Fibroblast of lung (primary cell): ENCODE measurements at regions not wholly inside any gene's neighbourhood (a gene's known extent, or its start where the extent isn't known, plus 50 kb on each side); places are given as distances from the start of the nearest gene placed in this dataset.

Experiments used
- DNase-seq, 2 donors: peaks; one replicate each; pipeline versions ENCODE4 v3.0.0 to v3.0.0-alpha.2; 2010; ENCODE audit warnings: low read depth in 2 of 2
- H2AFZ ChIP-seq: 2 replicates; pipeline ENCODE4 v1.5.1; 2012; ENCODE audit warnings: low read length, control low read depth, inconsistent platforms
- H3K27ac ChIP-seq: 2 replicates; pipeline ENCODE4 v1.5.1; 2011; ENCODE audit warnings: low read length, control low read depth; ENCODE audit not compliant: insufficient read depth
- H3K27me3 ChIP-seq: 2 replicates; pipeline ENCODE4 v1.5.1; 2011; ENCODE audit warnings: mild to moderate bottlenecking, low read length; ENCODE audit not compliant: control insufficient read depth, insufficient read depth
- H3K36me3 ChIP-seq: 2 replicates; pipeline ENCODE4 v1.5.1; 2011; ENCODE audit warnings: low read length; ENCODE audit not compliant: control insufficient read depth, insufficient read depth
- H3K4me1 ChIP-seq: 2 replicates; pipeline ENCODE4 v1.5.1; 2011; ENCODE audit warnings: low read length; ENCODE audit not compliant: control insufficient read depth, insufficient read depth; ENCODE audit errors: extremely low read depth
- H3K4me2 ChIP-seq: 2 replicates; pipeline ENCODE4 v1.5.1; 2011; ENCODE audit warnings: low read length, control low read depth; ENCODE audit not compliant: insufficient read depth; ENCODE audit errors: extremely low read depth
- H3K4me3 ChIP-seq, 4 experiments: fragments of 200-600 bp in 1 of 4; sonication (generic) in 1 of 4; replicated peaks in 1 of 4; 2 replicates each; pipeline ENCODE4 v1.5.1; 2011 to 2016; ENCODE audit warnings: low read length in 4 of 4, low read depth in 3 of 4, mild to moderate bottlenecking in 3 of 4, control low read depth in 2 of 4, inconsistent platforms in 1 of 4, mixed read lengths in 1 of 4; ENCODE audit not compliant: insufficient read depth in 1 of 4; ENCODE audit errors: control extremely low read depth in 1 of 4
- H3K79me2 ChIP-seq: 2 replicates; pipeline ENCODE4 v1.5.1; 2012; ENCODE audit warnings: mild to moderate bottlenecking, low read length, inconsistent platforms; ENCODE audit not compliant: control insufficient read depth, insufficient read depth
- H3K9ac ChIP-seq: 2 replicates; pipeline ENCODE4 v1.5.1; 2011; ENCODE audit warnings: mild to moderate bottlenecking, low read length, control low read depth; ENCODE audit not compliant: insufficient read depth
- H3K9me3 ChIP-seq: 2 replicates; pipeline ENCODE4 v1.5.1; 2012; ENCODE audit warnings: low read depth, low read length; ENCODE audit not compliant: control insufficient read depth, insufficient read depth
- H4K20me1 ChIP-seq: 2 replicates; pipeline ENCODE4 v1.5.1; 2011; ENCODE audit warnings: low read length; ENCODE audit not compliant: control insufficient read depth, insufficient read depth; ENCODE audit errors: extremely low read depth
- EZH2 ChIP-seq: IDR thresholded peaks from 2 replicates; pipeline ENCODE4 v1.5.1; 2012; ENCODE audit warnings: low read length, control low read depth, mild to moderate bottlenecking; ENCODE audit errors: missing control alignments
- TF ChIP-seq, protein P1 (sequence below), 2 donors: IDR thresholded peaks in 1 of 2; conservative IDR thresholded peaks in 1 of 2; 1 replicate in 1 of 2; 2 replicates in 1 of 2; pipeline ENCODE4 v1.5.1; 2011 to 2012; ENCODE audit warnings: low read length in 2 of 2, control low read depth in 1 of 2, inconsistent platforms in 1 of 2, low read depth in 1 of 2, mild to moderate bottlenecking in 1 of 2

DNA sequence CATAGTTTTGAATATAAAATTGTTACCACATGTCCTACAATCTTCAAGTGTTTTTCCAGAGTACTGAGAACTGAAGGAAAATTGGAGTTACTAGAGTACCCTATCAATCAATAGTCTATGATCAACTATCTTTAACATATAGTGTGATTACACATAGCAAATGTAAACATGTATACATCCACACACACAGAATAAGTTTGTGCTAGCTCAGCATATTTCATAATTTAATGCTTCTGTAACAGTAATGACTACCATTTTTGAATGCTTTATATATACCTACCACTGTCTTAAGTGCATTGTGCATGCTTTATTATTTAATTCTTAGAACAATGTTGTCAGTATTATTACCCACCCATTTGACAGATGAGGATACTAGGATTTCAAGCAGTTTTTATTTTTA, 523.9 kb downstream of the HAO1 start:
- Histone ChIP-seq H3K27me3 (no peaks in the 10 kb centered on the region), H4K20me1 (no peaks in the 10 kb centered on the region), H2AFZ (no peak overlapping the region), H3K9me3 (no peaks in the 10 kb centered on the region), H3K4me1 (no peaks in the 10 kb centered on the region), H3K9ac (no peak overlapping the region), H3K4me2 (no peak overlapping the region), H3K36me3 (no peaks in the 10 kb centered on the region), H3K27ac (no peak overlapping the region), H3K79me2 (no peaks in the 10 kb centered on the region), H3K4me3 (no peak overlapping the region)
- TF ChIP-seq, protein P1, sequence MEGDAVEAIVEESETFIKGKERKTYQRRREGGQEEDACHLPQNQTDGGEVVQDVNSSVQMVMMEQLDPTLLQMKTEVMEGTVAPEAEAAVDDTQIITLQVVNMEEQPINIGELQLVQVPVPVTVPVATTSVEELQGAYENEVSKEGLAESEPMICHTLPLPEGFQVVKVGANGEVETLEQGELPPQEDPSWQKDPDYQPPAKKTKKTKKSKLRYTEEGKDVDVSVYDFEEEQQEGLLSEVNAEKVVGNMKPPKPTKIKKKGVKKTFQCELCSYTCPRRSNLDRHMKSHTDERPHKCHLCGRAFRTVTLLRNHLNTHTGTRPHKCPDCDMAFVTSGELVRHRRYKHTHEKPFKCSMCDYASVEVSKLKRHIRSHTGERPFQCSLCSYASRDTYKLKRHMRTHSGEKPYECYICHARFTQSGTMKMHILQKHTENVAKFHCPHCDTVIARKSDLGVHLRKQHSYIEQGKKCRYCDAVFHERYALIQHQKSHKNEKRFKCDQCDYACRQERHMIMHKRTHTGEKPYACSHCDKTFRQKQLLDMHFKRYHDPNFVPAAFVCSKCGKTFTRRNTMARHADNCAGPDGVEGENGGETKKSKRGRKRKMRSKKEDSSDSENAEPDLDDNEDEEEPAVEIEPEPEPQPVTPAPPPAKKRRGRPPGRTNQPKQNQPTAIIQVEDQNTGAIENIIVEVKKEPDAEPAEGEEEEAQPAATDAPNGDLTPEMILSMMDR (conservative IDR thresholded peaks at IDR 0.05 in 1 of 2, IDR thresholded peaks at IDR 0.05 in 1 of 2; ENCODE audit: low read depth in 1 of 2, low read length in 2 of 2), result no peak
- TF ChIP-seq EZH2, result no peak
- no peak for DNase-seq

GRCh38 chr20:7420345-7420744, 519.9 kb downstream of the HAO1 start:
- Histone ChIP-seq H2AFZ (no peak overlapping the region), H3K4me2 (no peak overlapping the region), H3K27me3 (no peaks in the 10 kb centered on the region), H3K36me3 (no peaks in the 10 kb centered on the region), H3K79me2 (no peaks in the 10 kb centered on the region), H3K9ac (no peak overlapping the region), H3K27ac (no peak overlapping the region), H4K20me1 (no peaks in the 10 kb centered on the region), H3K4me1 (no peaks in the 10 kb centered on the region), H3K9me3 (no peaks in the 10 kb centered on the region), H3K4me3 (no peak overlapping the region)
- no peak for DNase-seq
- TF ChIP-seq, protein P1 (conservative IDR thresholded peaks at IDR 0.05 in 1 of 2, IDR thresholded peaks at IDR 0.05 in 1 of 2; ENCODE audit: low read depth in 1 of 2, low read length in 2 of 2), result no peak
- TF ChIP-seq EZH2, result no peak

- Histone ChIP-seq H4K20me1 (no peaks in the 10 kb centered on the region), H3K4me2 (no peak overlapping the region), H3K9me3 (no peaks in the 10 kb centered on the region), H3K27me3 (no peaks in the 10 kb centered on the region), H2AFZ (no peak overlapping the region), H3K27ac (no peak overlapping the region), H3K4me1 (no peaks in the 10 kb centered on the region), H3K36me3 (no peaks in the 10 kb centered on the region), H3K4me3 (no peak overlapping the region), H3K79me2 (no peaks in the 10 kb centered on the region), H3K9ac (no peak overlapping the region)
- no peak for DNase-seq
- no peak for TF ChIP-seq EZH2
- TF ChIP-seq, protein P1 (conservative IDR thresholded peaks at IDR 0.05 in 1 of 2, IDR thresholded peaks at IDR 0.05 in 1 of 2; ENCODE audit: low read depth in 1 of 2, low read length in 2 of 2), result no peak
These were observed 513.3 kb downstream of the HAO1 start for GRCh38 chr20:7426890-7427496.
